ENCODE measurements at regions not wholly inside any gene's neighbourhood (a gene's known extent, or its start where the extent isn't known, plus 50 kb on each side); places are given as distances from the start of the nearest gene placed in this dataset.

- TF ChIP-seq, protein P1, sequence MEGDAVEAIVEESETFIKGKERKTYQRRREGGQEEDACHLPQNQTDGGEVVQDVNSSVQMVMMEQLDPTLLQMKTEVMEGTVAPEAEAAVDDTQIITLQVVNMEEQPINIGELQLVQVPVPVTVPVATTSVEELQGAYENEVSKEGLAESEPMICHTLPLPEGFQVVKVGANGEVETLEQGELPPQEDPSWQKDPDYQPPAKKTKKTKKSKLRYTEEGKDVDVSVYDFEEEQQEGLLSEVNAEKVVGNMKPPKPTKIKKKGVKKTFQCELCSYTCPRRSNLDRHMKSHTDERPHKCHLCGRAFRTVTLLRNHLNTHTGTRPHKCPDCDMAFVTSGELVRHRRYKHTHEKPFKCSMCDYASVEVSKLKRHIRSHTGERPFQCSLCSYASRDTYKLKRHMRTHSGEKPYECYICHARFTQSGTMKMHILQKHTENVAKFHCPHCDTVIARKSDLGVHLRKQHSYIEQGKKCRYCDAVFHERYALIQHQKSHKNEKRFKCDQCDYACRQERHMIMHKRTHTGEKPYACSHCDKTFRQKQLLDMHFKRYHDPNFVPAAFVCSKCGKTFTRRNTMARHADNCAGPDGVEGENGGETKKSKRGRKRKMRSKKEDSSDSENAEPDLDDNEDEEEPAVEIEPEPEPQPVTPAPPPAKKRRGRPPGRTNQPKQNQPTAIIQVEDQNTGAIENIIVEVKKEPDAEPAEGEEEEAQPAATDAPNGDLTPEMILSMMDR (IDR thresholded peaks at IDR 0.05 in 8 of 11, conservative IDR thresholded peaks at IDR 0.05 in 3 of 11) = no peak
- TF ChIP-seq POLR2A (IDR thresholded peaks at IDR 0.05) = no peak
These were observed 136.8 kb downstream of the IGF1 start for GRCh38 chr12:102343361-102344121.

Measured in spleen (tissue), 7 donors.